WTC11 (cell line): ENCODE measurements at regions not wholly inside any gene's neighbourhood (a gene's known extent, or its start where the extent isn't known, plus 50 kb on each side); places are given as distances from the start of the nearest gene placed in this dataset.

Source experiments
- ATAC-seq: fragments of 200-7000 bp; cut with Tn5 transposase; 2 replicates; pipeline ENCODE4 v1.10.0; 2021; ENCODE audit warnings: mild to moderate bottlenecking, moderate library complexity
- CTCF ChIA-PET: fragments of 300-600 bp; sonication (Branson Sonifier 250); formaldehyde crosslinking; loops from one replicate; lab custom pipeline; 2021; ENCODE audit warnings: antibody characterized with exemption; lab: Charles Lee
- POLR2A ChIA-PET: fragments of 350-600 bp; sonication (Branson Sonifier 250); formaldehyde crosslinking; loops from one replicate; lab custom pipeline; 2021; ENCODE audit warnings: antibody characterized with exemption; lab: Charles Lee
- DNase-seq: peaks from one replicate; pipeline ENCODE4 v3.0.0; 2021; ENCODE audit warnings: low spot score
- H3K27ac Mint-ChIP-seq: 2 replicates; pipeline ENCODE4 v1.8.0; 2021; ENCODE audit warnings: mixed read lengths
- H3K27me3 Mint-ChIP-seq: 2 replicates; pipeline ENCODE4 v1.8.0; 2021; ENCODE audit warnings: low read depth, mild to moderate bottlenecking, moderate library complexity, mixed read lengths
- H3K36me3 Mint-ChIP-seq: 2 replicates; pipeline ENCODE4 v1.8.0; 2021; ENCODE audit warnings: mixed read lengths
- H3K4me1 Mint-ChIP-seq: 2 replicates; pipeline ENCODE4 v1.8.0; 2022; ENCODE audit warnings: mixed read lengths
- H3K4me3 Mint-ChIP-seq: 2 replicates; pipeline ENCODE4 v1.8.0; 2021; ENCODE audit warnings: mild to moderate bottlenecking, moderate library complexity, mixed read lengths
- H3K9me3 Mint-ChIP-seq: 2 replicates; pipeline ENCODE4 v1.8.0; 2021; ENCODE audit warnings: mixed read lengths
- AFF4 ChIP-seq: sonication (generic); formaldehyde crosslinking; IDR thresholded peaks from 2 replicates; pipeline ENCODE4 v1.8.1; 2023; ENCODE audit warnings: mild to moderate bottlenecking, missing genetic modification reagents, borderline replicate concordance
- ATF1 ChIP-seq: sonication (generic); formaldehyde crosslinking; IDR thresholded peaks from 2 replicates; pipeline ENCODE4 v1.8.1; 2023; ENCODE audit warnings: mild to moderate bottlenecking, moderate library complexity, missing genetic modification reagents
- CBFB ChIP-seq: sonication (generic); formaldehyde crosslinking; IDR thresholded peaks from 2 replicates; pipeline ENCODE4 v1.8.1; 2022; ENCODE audit warnings: mild to moderate bottlenecking, low read depth, missing genetic modification reagents
- CREB1 ChIP-seq: sonication (generic); formaldehyde crosslinking; IDR thresholded peaks from 2 replicates; pipeline ENCODE4 v1.8.0; 2023; ENCODE audit warnings: mild to moderate bottlenecking, missing genetic modification reagents
- CTCF ChIP-seq: fragments of 200-600 bp; IDR thresholded peaks from 2 replicates; pipeline ENCODE4 v1.8.0; 2022; ENCODE audit warnings: antibody characterized with exemption
- MLX ChIP-seq: sonication (generic); formaldehyde crosslinking; IDR thresholded peaks from 2 replicates; pipeline ENCODE4 v1.8.1; 2023; ENCODE audit warnings: mild to moderate bottlenecking, missing genetic modification reagents, moderate library complexity
- MXD4 ChIP-seq: fragments of 250-450 bp; sonication (Bioruptor Pico); IDR thresholded peaks from 2 replicates; pipeline ENCODE4 v1.8.0; 2021; ENCODE audit warnings: mild to moderate bottlenecking, moderate library complexity, borderline replicate concordance
- NFYB ChIP-seq: sonication (generic); formaldehyde crosslinking; conservative IDR thresholded peaks from 2 replicates; pipeline ENCODE4 v1.8.0; 2022; ENCODE audit warnings: low read depth, missing genetic modification reagents
- NR3C1 ChIP-seq: sonication (generic); formaldehyde crosslinking; conservative IDR thresholded peaks from 2 replicates; pipeline ENCODE4 v1.8.1; 2023; ENCODE audit warnings: low read depth, mild to moderate bottlenecking, missing genetic modification reagents
- SMAD3 ChIP-seq: sonication (generic); formaldehyde crosslinking; IDR thresholded peaks from 2 replicates; pipeline ENCODE4 v1.8.0; 2022; ENCODE audit warnings: missing genetic modification reagents, mild to moderate bottlenecking, borderline replicate concordance
- SMAD4 ChIP-seq: sonication (generic); formaldehyde crosslinking; IDR thresholded peaks from 2 replicates; pipeline ENCODE4 v1.8.0; 2022; ENCODE audit warnings: mild to moderate bottlenecking, missing genetic modification reagents
- TCF7 ChIP-seq: sonication (generic); formaldehyde crosslinking; IDR thresholded peaks from 2 replicates; pipeline ENCODE4 v1.8.0; 2022; ENCODE audit warnings: mild to moderate bottlenecking, low read depth, missing genetic modification reagents, moderate library complexity
- TEAD1 ChIP-seq: sonication (generic); formaldehyde crosslinking; IDR thresholded peaks from 2 replicates; pipeline ENCODE4 v1.8.0; 2022; ENCODE audit warnings: mild to moderate bottlenecking, missing genetic modification reagents
- TEAD4 ChIP-seq: sonication (generic); formaldehyde crosslinking; IDR thresholded peaks from 2 replicates; pipeline ENCODE4 v1.8.0; 2022; ENCODE audit warnings: mild to moderate bottlenecking, missing genetic modification reagents
- ZNF219 ChIP-seq: sonication (generic); formaldehyde crosslinking; IDR thresholded peaks from 2 replicates; pipeline ENCODE4 v1.8.0; 2023; ENCODE audit warnings: missing genetic modification reagents, mild to moderate bottlenecking, borderline replicate concordance
- ZNF317 ChIP-seq: sonication (generic); formaldehyde crosslinking; IDR thresholded peaks from 2 replicates; pipeline ENCODE4 v1.8.1; 2023; ENCODE audit warnings: low read depth, mild to moderate bottlenecking, moderate library complexity, missing genetic modification reagents, borderline replicate concordance
- ZNF671 ChIP-seq: fragments of 250-450 bp; sonication (Bioruptor Pico); IDR thresholded peaks from 2 replicates; pipeline ENCODE4 v1.8.0; 2021; ENCODE audit warnings: mild to moderate bottlenecking
- ZSCAN18 ChIP-seq: fragments of 250-450 bp; sonication (Bioruptor Pico); IDR thresholded peaks from 2 replicates; pipeline ENCODE4 v2.1.2; 2022; ENCODE audit warnings: mild to moderate bottlenecking, moderate library complexity
- TF ChIP-seq, protein P1 (sequence below): sonication (generic); formaldehyde crosslinking; IDR thresholded peaks from 2 replicates; pipeline ENCODE4 v1.8.1; 2022; ENCODE audit warnings: mild to moderate bottlenecking, missing genetic modification reagents, moderate library complexity, borderline replicate concordance
- TF ChIP-seq, protein P2 (sequence below): fragments of 250-450 bp; sonication (Bioruptor Pico); IDR thresholded peaks from 2 replicates; pipeline ENCODE4 v1.9.0; 2021; ENCODE audit warnings: moderate library complexity, mild to moderate bottlenecking, inconsistent platforms, borderline replicate concordance

GRCh38 chr9:88233091-88233490, 94.8 kb upstream of the SPATA31C2 start:
- no peak overlapping the region for H3K27ac Mint-ChIP-seq
- ATAC-seq (no peak), DNase-seq (no peak)
- no peaks in the 10 kb centered on the region; the same call in 1 of the 2 replicates for H3K27me3 Mint-ChIP-seq
- no peak for TF ChIP-seq NFYB (CRISPR knock-in tag)
- no peak for TF ChIP-seq TEAD4 (CRISPR knock-in tag)
- no peak for TF ChIP-seq ZNF219
- TF ChIP-seq ZNF317: no peak
- TF ChIP-seq, protein P1, sequence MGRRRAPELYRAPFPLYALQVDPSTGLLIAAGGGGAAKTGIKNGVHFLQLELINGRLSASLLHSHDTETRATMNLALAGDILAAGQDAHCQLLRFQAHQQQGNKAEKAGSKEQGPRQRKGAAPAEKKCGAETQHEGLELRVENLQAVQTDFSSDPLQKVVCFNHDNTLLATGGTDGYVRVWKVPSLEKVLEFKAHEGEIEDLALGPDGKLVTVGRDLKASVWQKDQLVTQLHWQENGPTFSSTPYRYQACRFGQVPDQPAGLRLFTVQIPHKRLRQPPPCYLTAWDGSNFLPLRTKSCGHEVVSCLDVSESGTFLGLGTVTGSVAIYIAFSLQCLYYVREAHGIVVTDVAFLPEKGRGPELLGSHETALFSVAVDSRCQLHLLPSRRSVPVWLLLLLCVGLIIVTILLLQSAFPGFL (CRISPR knock-in tag): no peak
- TF ChIP-seq, protein P2, sequence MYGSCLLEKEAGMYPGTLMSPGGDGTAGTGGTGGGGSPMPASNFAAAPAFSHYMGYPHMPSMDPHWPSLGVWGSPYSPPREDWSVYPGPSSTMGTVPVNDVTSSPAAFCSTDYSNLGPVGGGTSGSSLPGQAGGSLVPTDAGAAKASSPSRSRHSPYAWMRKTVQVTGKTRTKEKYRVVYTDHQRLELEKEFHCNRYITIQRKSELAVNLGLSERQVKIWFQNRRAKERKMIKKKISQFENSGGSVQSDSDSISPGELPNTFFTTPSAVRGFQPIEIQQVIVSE (CRISPR knock-in tag): no peak
- no peak for TF ChIP-seq SMAD4 (CRISPR knock-in tag)
- ChIA-PET CTCF (no interaction called here), POLR2A (no interaction called here)
- peaks cover 18% of the 10 kb centered on the region for H3K4me1 Mint-ChIP-seq
- H3K36me3 Mint-ChIP-seq: no peaks in the 10 kb centered on the region
- H3K4me3 Mint-ChIP-seq: no peak overlapping the region
- peaks cover 22% of the 10 kb centered on the region for H3K9me3 Mint-ChIP-seq

- peaks cover 7% of the 10 kb centered on the region for H3K4me1 Mint-ChIP-seq
- no peaks in the 10 kb centered on the region for H3K36me3 Mint-ChIP-seq
- DNase-seq: no peak
- H3K27ac Mint-ChIP-seq: no peak overlapping the region
- ATAC-seq: no peak
- no peaks in the 10 kb centered on the region; the same call in 1 of the 2 replicates for H3K27me3 Mint-ChIP-seq
- ChIA-PET POLR2A (interaction anchor here (0.6 kb wide), 1 partner anchor 1200 kb away, joined by 3 read pairs; no protein-coding TSS in a partner anchor), CTCF (no interaction called here)
- no peak overlapping the region for H3K4me3 Mint-ChIP-seq
- no peak for TF ChIP-seq ZNF671
- no peak for TF ChIP-seq CTCF
- no peak for TF ChIP-seq ATF1 (CRISPR knock-in tag)
- TF ChIP-seq CBFB (CRISPR knock-in tag): no peak
- TF ChIP-seq, protein P2 (CRISPR knock-in tag): no peak
- no peak for TF ChIP-seq CREB1
- TF ChIP-seq AFF4 (CRISPR knock-in tag): no peak
- no peak for TF ChIP-seq ZSCAN18 (CRISPR knock-in tag)
- TF ChIP-seq TEAD4 (CRISPR knock-in tag): no peak
- no peak for TF ChIP-seq TCF7 (CRISPR knock-in tag)
- no peak for TF ChIP-seq MLX
- TF ChIP-seq SMAD3 (CRISPR knock-in tag): no peak
- TF ChIP-seq MXD4 (CRISPR knock-in tag): no peak
- no peak for TF ChIP-seq NR3C1 (CRISPR knock-in tag)
- TF ChIP-seq TEAD1 (CRISPR knock-in tag): no peak
- H3K9me3 Mint-ChIP-seq: peaks cover 22% of the 10 kb centered on the region
Observed at GRCh38 chr9:88230612-88231011, 92.3 kb upstream of the SPATA31C2 start.
